Neuronal stem cell (in vitro differentiated cells): ENCODE measurements at regions not wholly inside any gene's neighbourhood (a gene's known extent, or its start where the extent isn't known, plus 50 kb on each side); places are given as distances from the start of the nearest gene placed in this dataset.
"Not testable (repeated sequence)": the region's sequence is repeated elsewhere in the genome, so short reads cannot be mapped to it uniquely, and the experiment has no call there.

ENCODE experiments used
- DNase-seq: peaks from one replicate; pipeline ENCODE4 v3.0.0-alpha.2; 2013; ENCODE audit warnings: low spot score
- H2AFZ ChIP-seq: one replicate; pipeline ENCODE4 v1.6.1; 2013; ENCODE audit warnings: mild to moderate bottlenecking, low read length, inconsistent platforms
- H2AK5ac ChIP-seq: 2 replicates; pipeline ENCODE4 v1.6.1; 2013; ENCODE audit warnings: low read depth, mild to moderate bottlenecking, inconsistent platforms, low read length, moderate library complexity, mixed read lengths
- H2BK120ac ChIP-seq: 2 replicates; pipeline ENCODE4 v1.6.1; 2013; ENCODE audit warnings: low read depth, mild to moderate bottlenecking, inconsistent platforms, low read length, moderate library complexity, mixed read lengths
- H2BK12ac ChIP-seq: one replicate; pipeline ENCODE4 v1.6.1; 2013; ENCODE audit warnings: low read length, inconsistent platforms
- H2BK15ac ChIP-seq: 2 replicates; pipeline ENCODE4 v1.6.1; 2013; ENCODE audit warnings: mild to moderate bottlenecking, low read length, inconsistent platforms, mixed read lengths
- H2BK5ac ChIP-seq: one replicate; pipeline ENCODE4 v1.6.1; 2013; ENCODE audit warnings: inconsistent platforms, mild to moderate bottlenecking, low read length, moderate library complexity
- H3K14ac ChIP-seq: one replicate; pipeline ENCODE4 v1.6.1; 2013; ENCODE audit warnings: low read length, inconsistent platforms
- H3K18ac ChIP-seq: 2 replicates; pipeline ENCODE4 v1.6.1; 2013; ENCODE audit warnings: low read length, inconsistent platforms
- H3K23ac ChIP-seq: 2 replicates; pipeline ENCODE4 v1.6.1; 2013; ENCODE audit warnings: low read depth, mild to moderate bottlenecking, mixed read lengths, low read length, inconsistent platforms; ENCODE audit not compliant: poor library complexity
- H3K27ac ChIP-seq: replicated peaks from 3 replicates; pipeline ENCODE4 v1.5.1; 2013; ENCODE audit warnings: low read length, inconsistent platforms
- H3K27me3 ChIP-seq, 3 experiments: 2 replicates each; pipeline ENCODE4 v1.6.1; 2013; ENCODE audit warnings: low read length in 3 of 3, mild to moderate bottlenecking in 2 of 3, inconsistent platforms in 1 of 3, low read depth in 1 of 3, mixed read lengths in 1 of 3, moderate library complexity in 1 of 3; ENCODE audit not compliant: control insufficient read depth in 3 of 3, insufficient read depth in 3 of 3
- H3K36me3 ChIP-seq, 2 donors: replicated peaks in 1 of 2; 2 replicates each; pipeline ENCODE4 v1.6.1; 2013; ENCODE audit warnings: low read length in 2 of 2; ENCODE audit not compliant: control insufficient read depth in 2 of 2, insufficient read depth in 2 of 2
- H3K4ac ChIP-seq: 2 replicates; pipeline ENCODE4 v1.6.1; 2013; ENCODE audit warnings: inconsistent platforms, mild to moderate bottlenecking, low read length, moderate library complexity
- H3K4me1 ChIP-seq, 2 donors: 1 replicate in 1 of 2; 2 replicates in 1 of 2; pipeline ENCODE4 v1.6.1; 2013; ENCODE audit warnings: low read length in 2 of 2, low read depth in 1 of 2; ENCODE audit not compliant: control insufficient read depth in 2 of 2, insufficient read depth in 1 of 2
- H3K4me2 ChIP-seq: one replicate; pipeline ENCODE4 v1.6.1; 2013; ENCODE audit warnings: mild to moderate bottlenecking, low read length, inconsistent platforms; ENCODE audit not compliant: insufficient read depth, poor library complexity, severe bottlenecking
- H3K4me3 ChIP-seq, 2 donors: 2 replicates each; pipeline ENCODE4 v1.5.1; 2013; ENCODE audit warnings: low read length in 2 of 2, mild to moderate bottlenecking in 2 of 2, inconsistent platforms in 1 of 2, moderate library complexity in 1 of 2
- H3K79me1 ChIP-seq: one replicate; pipeline ENCODE4 v1.6.1; 2013; ENCODE audit warnings: low read depth, mild to moderate bottlenecking, inconsistent platforms, low read length, moderate library complexity
- H3K9ac ChIP-seq: one replicate; pipeline ENCODE4 v1.6.1; 2013; ENCODE audit warnings: mild to moderate bottlenecking, low read depth, low read length, inconsistent platforms; ENCODE audit not compliant: poor library complexity
- H3K9me3 ChIP-seq, 2 donors: replicated peaks in 1 of 2; 2 replicates each; pipeline versions ENCODE3 to v1.6.1; 2013; ENCODE audit warnings: low read length in 2 of 2, mild to moderate bottlenecking in 2 of 2, inconsistent platforms in 1 of 2, low read depth in 1 of 2, mixed read lengths in 1 of 2, moderate library complexity in 1 of 2; ENCODE audit not compliant: control insufficient read depth in 2 of 2, insufficient read depth in 1 of 2
- H4K8ac ChIP-seq: one replicate; pipeline ENCODE4 v1.6.1; 2013; ENCODE audit warnings: low read depth, mild to moderate bottlenecking, inconsistent platforms, low read length, moderate library complexity
- H4K91ac ChIP-seq: one replicate; pipeline ENCODE4 v1.6.1; 2013; ENCODE audit warnings: low read length, low read depth, mild to moderate bottlenecking, inconsistent platforms; ENCODE audit not compliant: poor library complexity
- WGBS, 2 donors: extraction: QIAGEN DNeasy Blood & Tissue Kit; methylation state at CpG; one replicate each; pipeline ENCODE4 v1.1.7; 2013; ENCODE audit warnings: missing lambda C conversion rate in 2 of 2, mixed read lengths in 1 of 2; ENCODE audit not compliant: insufficient read length in 2 of 2, insufficient replicate concordance in 1 of 2; ENCODE audit errors: extremely low coverage in 2 of 2; 5-methylcytosine and 5-hydroxymethylcytosine counted together

DNA sequence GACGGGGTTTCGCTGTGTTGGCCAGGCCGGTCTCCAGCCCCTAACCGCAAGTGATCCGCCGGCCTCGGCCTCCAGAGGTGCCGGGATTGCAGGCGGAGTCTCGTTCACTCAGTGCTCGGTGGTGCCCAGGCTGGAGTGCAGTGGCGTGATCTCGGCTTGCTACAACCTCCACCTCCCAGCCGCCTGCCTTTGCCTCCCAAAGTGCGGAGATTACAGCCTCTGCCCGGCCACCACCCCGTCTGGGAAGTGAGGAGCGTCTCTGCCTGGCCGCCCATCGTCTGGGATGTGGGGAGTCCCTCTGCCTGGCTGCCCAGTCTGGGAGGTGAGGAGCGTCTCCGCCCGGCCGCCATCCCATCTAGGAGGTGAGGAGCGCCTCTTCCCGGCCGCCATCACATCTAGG, 68.3 kb upstream of the ALDH1B1 start:
- no CpG with 5 or more reads among the region's 27 CpGs for WGBS, 2 donors

DNA sequence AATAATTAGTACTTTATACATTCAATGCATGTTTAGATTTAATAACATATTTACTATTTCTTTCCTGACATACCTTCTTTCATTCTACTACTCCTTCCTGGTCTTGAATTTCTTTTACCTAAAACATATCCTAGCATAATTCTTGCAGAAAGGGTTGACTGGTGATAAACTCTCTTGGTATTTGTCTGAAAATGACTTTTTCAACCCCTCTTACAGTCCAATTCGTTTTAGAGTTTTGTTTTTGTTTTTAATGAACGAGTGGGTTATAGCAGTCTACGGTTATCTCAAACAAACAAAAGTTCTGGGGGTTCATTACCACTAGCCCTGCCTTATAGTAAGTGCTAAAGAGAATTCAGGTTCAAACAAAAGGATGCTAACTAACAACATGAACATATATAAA, 69.6 kb upstream of the ALDH1B1 start:
- Histone ChIP-seq H3K4ac (no peak overlapping the region), H2BK5ac (no peak overlapping the region), H2AFZ (no peak overlapping the region), H2BK120ac (no peak overlapping the region), H3K18ac (no peak overlapping the region), H2BK15ac (no peak overlapping the region), H3K36me3 (no peaks in the 10 kb centered on the region), H3K79me1 (no peaks in the 10 kb centered on the region), H2AK5ac (no peak overlapping the region), H3K4me1 (no peaks in the 10 kb centered on the region), H3K9me3 (no peaks in the 10 kb centered on the region), H3K4me2 (no peak overlapping the region), H3K27ac (no peak overlapping the region), H4K8ac (no peak overlapping the region), H3K9ac (no peak overlapping the region), H3K4me3 (no peak overlapping the region), H3K14ac (no peak overlapping the region), H3K23ac (no peak overlapping the region), H2BK12ac (no peak overlapping the region), H4K91ac (no peak overlapping the region), H3K27me3 (peaks cover 0 to 11% (median 0%) of the 10 kb centered on the region in 3 experiments)
- no CpG with 5 or more reads among the region's 3 CpGs for WGBS, 2 donors
- no peak for DNase-seq

More for the DNA sequence above, 68.3 kb upstream of the ALDH1B1 start:
- not testable (repeated sequence) for H3K36me3 ChIP-seq, H2AFZ ChIP-seq, H3K18ac ChIP-seq, H3K14ac ChIP-seq, H4K91ac ChIP-seq, DNase-seq, H2BK15ac ChIP-seq, H3K4me2 ChIP-seq, H3K9ac ChIP-seq, H3K4me3 ChIP-seq, H2BK120ac ChIP-seq, H3K9me3 ChIP-seq, H3K23ac ChIP-seq, H2AK5ac ChIP-seq, H3K4ac ChIP-seq, H3K79me1 ChIP-seq, H2BK12ac ChIP-seq, H2BK5ac ChIP-seq, H4K8ac ChIP-seq, H3K4me1 ChIP-seq, H3K27ac ChIP-seq
- H3K27me3 ChIP-seq: peaks cover 0 to 13% (median 0%) of the 10 kb centered on the region in 3 experiments

DNA sequence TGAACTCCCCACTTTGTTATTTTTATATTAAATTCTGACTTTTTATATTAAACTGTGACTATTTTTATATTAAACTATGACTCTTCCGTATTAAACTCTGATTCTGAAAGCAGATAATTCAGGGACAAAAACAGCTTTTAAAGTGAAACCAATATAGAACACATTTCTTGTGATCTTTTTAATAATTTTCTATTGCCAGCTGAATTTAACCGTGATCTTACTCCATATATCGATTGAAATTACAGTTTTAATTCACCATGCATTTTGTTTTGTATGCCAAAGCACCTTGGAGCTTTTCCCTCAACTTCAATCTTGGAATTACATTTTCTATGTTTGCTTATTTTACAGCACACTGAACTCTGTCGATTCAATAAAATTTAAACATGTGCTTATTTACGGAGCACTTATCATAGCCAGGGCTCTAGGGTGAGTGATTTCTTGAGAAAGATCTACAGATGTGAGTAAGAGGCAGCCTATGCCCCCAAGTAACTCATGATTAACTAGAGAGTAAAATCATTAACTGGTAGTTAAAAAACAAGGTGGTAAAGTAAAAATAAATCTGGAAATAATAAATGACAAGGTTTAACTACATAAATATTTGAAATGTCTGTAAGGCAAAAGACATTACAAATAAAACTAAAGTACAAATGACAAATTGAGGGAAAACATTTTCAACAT, 72.9 kb upstream of the ALDH1B1 start:
- H2BK5ac ChIP-seq: no peak overlapping the region
- H3K36me3 ChIP-seq: no peaks in the 10 kb centered on the region
- H3K4ac ChIP-seq: no peak overlapping the region
- DNase-seq: no peak
- no peak overlapping the region for H2AFZ ChIP-seq
- H3K14ac ChIP-seq: no peak overlapping the region
- no peaks in the 10 kb centered on the region for H3K9me3 ChIP-seq
- no peak overlapping the region for H3K4me2 ChIP-seq
- H3K79me1 ChIP-seq: no peaks in the 10 kb centered on the region
- no peak overlapping the region for H2BK15ac ChIP-seq
- H4K8ac ChIP-seq: no peak overlapping the region
- H3K18ac ChIP-seq: no peak overlapping the region
- no peak overlapping the region for H2BK120ac ChIP-seq
- no peak overlapping the region for H4K91ac ChIP-seq
- H3K27me3 ChIP-seq: peaks cover 0 to 22% (median 0%) of the 10 kb centered on the region in 3 experiments
- no peak overlapping the region for H3K9ac ChIP-seq
- H3K27ac ChIP-seq: no peak overlapping the region
- no peaks in the 10 kb centered on the region for H3K4me1 ChIP-seq
- no peak overlapping the region for H3K4me3 ChIP-seq
- H2AK5ac ChIP-seq: no peak overlapping the region
- H2BK12ac ChIP-seq: no peak overlapping the region
- H3K23ac ChIP-seq: no peak overlapping the region
- no CpG with 5 or more reads among the region's 5 CpGs for WGBS, 2 donors

DNA sequence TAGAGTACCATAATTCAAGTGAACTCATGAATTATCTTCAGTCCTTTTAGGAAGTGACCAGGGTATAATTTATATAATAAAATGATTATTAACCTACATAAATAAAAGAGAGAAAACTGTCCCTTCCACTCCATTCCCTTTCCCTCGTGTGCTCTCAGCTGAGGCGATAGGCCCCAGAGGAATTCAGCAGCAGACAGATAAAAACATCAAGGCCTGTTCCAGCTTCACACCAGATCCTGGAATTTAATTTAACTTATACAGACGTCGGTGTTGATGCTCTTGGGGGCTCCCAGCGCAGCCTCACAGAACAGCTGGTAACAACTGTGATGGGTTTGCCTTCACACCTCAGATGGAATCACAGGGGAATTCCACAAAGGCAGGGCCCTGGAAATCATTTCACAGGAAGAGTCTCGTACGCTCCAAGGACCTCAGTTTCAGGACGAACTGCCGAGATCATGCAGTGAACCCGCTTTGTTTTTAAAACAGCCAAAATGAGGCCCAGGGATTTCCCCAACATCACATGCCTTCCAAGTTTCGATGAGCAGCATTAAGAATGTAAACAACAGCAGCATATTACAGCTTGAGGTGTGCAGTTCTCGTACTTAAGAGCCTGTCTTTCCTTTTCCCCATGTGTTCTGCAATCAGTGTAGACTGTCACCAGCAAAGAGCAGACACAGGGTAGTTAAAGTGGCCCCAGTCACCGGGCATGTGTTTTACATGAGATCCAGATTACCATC, 73.6 kb upstream of the ALDH1B1 start:
- DNase-seq: no peak
- no CpG with 5 or more reads among the region's 13 CpGs for whole genome bisulfite sequencing, 2 donors
- Histone ChIP-seq H3K4me1 (no peaks in the 10 kb centered on the region), H2BK15ac (no peak overlapping the region), H3K4ac (no peak overlapping the region), H2AFZ (peak overlapping the region; percentile 68), H2BK120ac (no peak overlapping the region), H2BK12ac (no peak overlapping the region), H3K27me3 (peaks cover 0 to 22% (median 0%) of the 10 kb centered on the region in 3 experiments), H3K4me2 (no peak overlapping the region), H2BK5ac (no peak overlapping the region), H3K36me3 (no peaks in the 10 kb centered on the region), H3K79me1 (no peaks in the 10 kb centered on the region), H3K23ac (no peak overlapping the region), H4K8ac (peak overlapping the region; percentile 83), H4K91ac (no peak overlapping the region), H3K4me3 (no peak overlapping the region), H3K18ac (no peak overlapping the region), H3K9me3 (no peaks in the 10 kb centered on the region), H3K27ac (no peak overlapping the region), H2AK5ac (no peak overlapping the region), H3K9ac (no peak overlapping the region), H3K14ac (no peak overlapping the region)
